Mammary epithelial cell (primary cell): ENCODE measurements at regions not wholly inside any gene's neighbourhood (a gene's known extent, or its start where the extent isn't known, plus 50 kb on each side); places are given as distances from the start of the nearest gene placed in this dataset.

ENCODE experiments used
- EZH2 ChIP-seq: IDR thresholded peaks from 2 replicates; pipeline ENCODE4 v1.6.1; 2012; ENCODE audit warnings: low read length, inconsistent platforms, borderline replicate concordance
- TF ChIP-seq, protein P1 (sequence below), 2 donors: IDR thresholded peaks in 1 of 2; conservative IDR thresholded peaks in 1 of 2; 2 replicates each; pipeline ENCODE4 v1.5.1; 2011 to 2012; ENCODE audit warnings: inconsistent platforms in 2 of 2, low read length in 2 of 2, mild to moderate bottlenecking in 2 of 2, control low read depth in 1 of 2, low read depth in 1 of 2; ENCODE audit not compliant: insufficient read depth in 1 of 2; ENCODE audit errors: extremely low read depth in 1 of 2

DNA sequence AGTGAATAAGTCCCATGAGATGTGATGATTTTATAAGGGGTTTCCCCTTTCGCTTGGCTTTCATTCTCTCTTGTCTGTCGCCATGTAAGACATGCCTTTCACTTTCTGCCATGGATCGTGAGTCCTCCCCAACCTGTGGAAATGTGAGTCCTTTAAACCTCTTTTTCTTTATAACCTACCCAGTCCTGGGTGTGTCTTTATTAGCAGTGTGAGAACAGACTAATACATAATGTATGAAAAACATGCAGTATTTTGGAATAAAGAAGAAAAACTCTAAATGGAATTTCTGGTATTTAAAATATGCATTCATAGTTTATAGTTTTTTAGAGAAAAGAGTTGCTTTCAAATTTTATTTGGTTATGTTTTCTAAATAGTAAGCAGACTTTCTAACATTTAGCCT is 360.7 kb downstream of the PCDH7 start:
- TF ChIP-seq, protein P1, sequence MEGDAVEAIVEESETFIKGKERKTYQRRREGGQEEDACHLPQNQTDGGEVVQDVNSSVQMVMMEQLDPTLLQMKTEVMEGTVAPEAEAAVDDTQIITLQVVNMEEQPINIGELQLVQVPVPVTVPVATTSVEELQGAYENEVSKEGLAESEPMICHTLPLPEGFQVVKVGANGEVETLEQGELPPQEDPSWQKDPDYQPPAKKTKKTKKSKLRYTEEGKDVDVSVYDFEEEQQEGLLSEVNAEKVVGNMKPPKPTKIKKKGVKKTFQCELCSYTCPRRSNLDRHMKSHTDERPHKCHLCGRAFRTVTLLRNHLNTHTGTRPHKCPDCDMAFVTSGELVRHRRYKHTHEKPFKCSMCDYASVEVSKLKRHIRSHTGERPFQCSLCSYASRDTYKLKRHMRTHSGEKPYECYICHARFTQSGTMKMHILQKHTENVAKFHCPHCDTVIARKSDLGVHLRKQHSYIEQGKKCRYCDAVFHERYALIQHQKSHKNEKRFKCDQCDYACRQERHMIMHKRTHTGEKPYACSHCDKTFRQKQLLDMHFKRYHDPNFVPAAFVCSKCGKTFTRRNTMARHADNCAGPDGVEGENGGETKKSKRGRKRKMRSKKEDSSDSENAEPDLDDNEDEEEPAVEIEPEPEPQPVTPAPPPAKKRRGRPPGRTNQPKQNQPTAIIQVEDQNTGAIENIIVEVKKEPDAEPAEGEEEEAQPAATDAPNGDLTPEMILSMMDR (conservative IDR thresholded peaks at IDR 0.05 in 1 of 2, IDR thresholded peaks at IDR 0.05 in 1 of 2; ENCODE audit: extremely low read depth in 1 of 2, insufficient read depth in 1 of 2, low read depth in 1 of 2, low read length in 2 of 2): no peak
- TF ChIP-seq EZH2: no peak
